Body of pancreas (tissue), 4 donors: ENCODE measurements at regions not wholly inside any gene's neighbourhood (a gene's known extent, or its start where the extent isn't known, plus 50 kb on each side); places are given as distances from the start of the nearest gene placed in this dataset.

Source experiments
- POLR2A ChIP-seq, 3 donors: fragments of 450-650 bp; IDR thresholded peaks; one replicate each; pipeline ENCODE4 v1.6.1; 2016; ENCODE audit warnings: antibody characterized with exemption in 3 of 3, mild to moderate bottlenecking in 2 of 3
- TF ChIP-seq, protein P1 (sequence below), 7 experiments: fragments of 450-650 bp in 4 of 7; fragments of 200-600 bp in 3 of 7; sonication (generic) in 3 of 7; IDR thresholded peaks; one replicate each; pipeline ENCODE4 v1.5.1; 2016 to 2019; ENCODE audit warnings: antibody characterized with exemption in 7 of 7

GRCh38 chr4:175090116-175090515 lies 172.0 kb downstream of the ADAM29 start:
- TF ChIP-seq, protein P1, sequence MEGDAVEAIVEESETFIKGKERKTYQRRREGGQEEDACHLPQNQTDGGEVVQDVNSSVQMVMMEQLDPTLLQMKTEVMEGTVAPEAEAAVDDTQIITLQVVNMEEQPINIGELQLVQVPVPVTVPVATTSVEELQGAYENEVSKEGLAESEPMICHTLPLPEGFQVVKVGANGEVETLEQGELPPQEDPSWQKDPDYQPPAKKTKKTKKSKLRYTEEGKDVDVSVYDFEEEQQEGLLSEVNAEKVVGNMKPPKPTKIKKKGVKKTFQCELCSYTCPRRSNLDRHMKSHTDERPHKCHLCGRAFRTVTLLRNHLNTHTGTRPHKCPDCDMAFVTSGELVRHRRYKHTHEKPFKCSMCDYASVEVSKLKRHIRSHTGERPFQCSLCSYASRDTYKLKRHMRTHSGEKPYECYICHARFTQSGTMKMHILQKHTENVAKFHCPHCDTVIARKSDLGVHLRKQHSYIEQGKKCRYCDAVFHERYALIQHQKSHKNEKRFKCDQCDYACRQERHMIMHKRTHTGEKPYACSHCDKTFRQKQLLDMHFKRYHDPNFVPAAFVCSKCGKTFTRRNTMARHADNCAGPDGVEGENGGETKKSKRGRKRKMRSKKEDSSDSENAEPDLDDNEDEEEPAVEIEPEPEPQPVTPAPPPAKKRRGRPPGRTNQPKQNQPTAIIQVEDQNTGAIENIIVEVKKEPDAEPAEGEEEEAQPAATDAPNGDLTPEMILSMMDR (IDR thresholded peaks at IDR 0.05), result no peak
- TF ChIP-seq POLR2A (IDR thresholded peaks at IDR 0.05), result no peak
